ENCODE measurements at regions not wholly inside any gene's neighbourhood (a gene's known extent, or its start where the extent isn't known, plus 50 kb on each side); places are given as distances from the start of the nearest gene placed in this dataset.
"Not testable (repeated sequence)": the region's sequence is repeated elsewhere in the genome, so short reads cannot be mapped to it uniquely, and the experiment has no call there.

DNA sequence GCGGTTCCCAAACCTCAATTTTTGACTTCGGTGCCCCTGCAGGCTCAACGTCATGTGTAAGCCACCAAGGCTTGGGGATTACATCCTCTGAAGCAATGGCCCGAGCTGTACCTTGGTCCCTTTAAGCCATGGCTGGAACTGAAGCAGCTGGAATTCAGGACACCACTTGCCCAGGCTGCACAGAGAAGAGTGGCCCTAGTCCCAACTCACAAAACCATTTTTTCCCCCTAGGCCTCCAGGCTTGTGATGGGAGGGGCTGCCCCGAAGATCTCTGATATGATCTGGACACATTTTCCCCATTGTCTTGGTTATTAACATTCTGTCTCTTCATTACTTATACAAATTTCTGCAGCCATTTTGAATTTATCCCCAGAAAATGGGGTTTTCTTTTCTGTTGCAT is 233.3 kb upstream of the ADGRL4 start:
- no peak for DNase-seq
- Histone ChIP-seq H3K36me3 (no peaks in the 10 kb centered on the region), H3K9me3 (peaks cover 0 to 21% (median 4%) of the 10 kb centered on the region in 8 donors), H3K27me3 (replicated peaks in 1 of 7) (no peaks in the 10 kb centered on the region), H3K27ac (no peak overlapping the region), H3K4me1 (no peaks in the 10 kb centered on the region), H3K4me3 (no peak overlapping the region)
- intact Hi-C loops (cut with DNase I; ENCODE audit: low total_unique reads), result no loop called here
- WGBS, 5 donors, result 84 to 91% (median 86%) methylated on average over 5 of the region's 5 CpGs
- TF ChIP-seq POLR2AphosphoS5 (IDR thresholded peaks at IDR 0.05), result no peak
- TF ChIP-seq, protein P1, sequence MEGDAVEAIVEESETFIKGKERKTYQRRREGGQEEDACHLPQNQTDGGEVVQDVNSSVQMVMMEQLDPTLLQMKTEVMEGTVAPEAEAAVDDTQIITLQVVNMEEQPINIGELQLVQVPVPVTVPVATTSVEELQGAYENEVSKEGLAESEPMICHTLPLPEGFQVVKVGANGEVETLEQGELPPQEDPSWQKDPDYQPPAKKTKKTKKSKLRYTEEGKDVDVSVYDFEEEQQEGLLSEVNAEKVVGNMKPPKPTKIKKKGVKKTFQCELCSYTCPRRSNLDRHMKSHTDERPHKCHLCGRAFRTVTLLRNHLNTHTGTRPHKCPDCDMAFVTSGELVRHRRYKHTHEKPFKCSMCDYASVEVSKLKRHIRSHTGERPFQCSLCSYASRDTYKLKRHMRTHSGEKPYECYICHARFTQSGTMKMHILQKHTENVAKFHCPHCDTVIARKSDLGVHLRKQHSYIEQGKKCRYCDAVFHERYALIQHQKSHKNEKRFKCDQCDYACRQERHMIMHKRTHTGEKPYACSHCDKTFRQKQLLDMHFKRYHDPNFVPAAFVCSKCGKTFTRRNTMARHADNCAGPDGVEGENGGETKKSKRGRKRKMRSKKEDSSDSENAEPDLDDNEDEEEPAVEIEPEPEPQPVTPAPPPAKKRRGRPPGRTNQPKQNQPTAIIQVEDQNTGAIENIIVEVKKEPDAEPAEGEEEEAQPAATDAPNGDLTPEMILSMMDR (IDR thresholded peaks at IDR 0.05 in 8 of 11, conservative IDR thresholded peaks at IDR 0.05 in 3 of 11), result no peak

DNA sequence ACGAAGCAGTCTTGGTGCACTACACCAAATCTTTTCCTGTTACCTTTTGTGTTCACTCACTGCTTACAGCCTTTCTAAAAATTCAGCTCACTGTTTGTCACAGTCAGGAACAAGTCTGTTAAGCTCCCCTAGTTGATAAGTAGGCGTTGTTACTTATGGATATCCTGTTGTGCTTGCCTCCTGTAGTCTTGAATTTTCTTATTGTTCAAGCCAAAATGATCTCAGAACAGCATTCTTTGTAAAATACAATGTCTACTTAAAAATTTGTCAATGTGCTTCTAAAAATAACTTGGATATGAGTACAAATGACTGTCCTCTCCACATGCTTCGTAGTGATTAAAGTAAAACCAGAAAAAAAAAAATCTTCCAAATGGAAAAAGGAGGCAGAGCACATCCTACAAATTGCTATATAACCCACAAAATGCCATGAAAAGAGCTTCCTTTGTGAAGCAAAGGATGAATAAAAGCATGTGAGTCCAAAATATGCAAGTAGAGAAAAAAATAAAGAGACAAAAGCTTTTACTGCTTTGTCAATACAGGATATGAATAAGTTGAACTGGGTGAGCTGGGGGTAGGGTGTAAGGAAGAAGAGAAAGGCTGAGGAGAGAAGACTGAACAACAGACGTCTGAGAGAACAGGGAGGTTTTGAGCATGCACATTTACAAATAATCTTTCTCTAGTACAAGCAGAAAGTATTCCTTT is 228.9 kb upstream of the ADGRL4 start:
- no peak for TF ChIP-seq POLR2AphosphoS5 (IDR thresholded peaks at IDR 0.05)
- Histone ChIP-seq H3K4me1 (no peaks in the 10 kb centered on the region), H3K27ac (no peak overlapping the region), H3K9me3 (peaks cover 0 to 19% (median 0%) of the 10 kb centered on the region in 8 donors), H3K36me3 (no peaks in the 10 kb centered on the region), H3K4me3 (no peak overlapping the region), H3K27me3 (replicated peaks in 1 of 7) (no peaks in the 10 kb centered on the region)
- intact Hi-C loops (cut with DNase I; ENCODE audit: low total_unique reads), result no loop called here
- WGBS, 5 donors, result 19 to 34% (median 21%) methylated on average over 4 of the region's 4 CpGs
- no peak for DNase-seq

- no peak for DNase-seq
- no peak for TF ChIP-seq POLR2AphosphoS5 (IDR thresholded peaks at IDR 0.05)
- TF ChIP-seq, protein P1 (IDR thresholded peaks at IDR 0.05 in 8 of 11, conservative IDR thresholded peaks at IDR 0.05 in 3 of 11), result no peak
- TF ChIP-seq POLR2A (IDR thresholded peaks at IDR 0.05), result no peak
Observed at GRCh38 chr1:79232818-79233217, 226.3 kb upstream of the ADGRL4 start.

DNA sequence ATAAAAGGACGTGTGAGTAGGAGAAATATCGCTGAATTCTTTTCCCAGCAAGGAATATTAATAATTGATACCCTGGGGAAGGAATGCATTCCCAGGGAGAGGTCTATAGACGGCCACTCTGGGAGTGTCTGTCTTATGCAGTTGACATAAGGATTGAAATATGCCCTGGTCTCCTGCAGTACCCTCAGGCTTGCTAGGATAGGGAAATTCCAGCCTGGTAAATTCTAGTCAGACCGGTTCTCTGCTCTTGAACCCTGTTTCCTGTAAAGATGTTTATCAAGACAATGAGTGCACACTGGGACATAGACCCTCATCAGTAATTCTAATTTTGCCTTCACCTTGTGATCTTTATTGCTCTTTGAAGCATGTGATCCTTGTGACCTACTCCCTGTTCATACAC is 224.2 kb upstream of the ADGRL4 start:
- DNase-seq; H3K4me1 ChIP-seq; H3K36me3 ChIP-seq; H3K4me3 ChIP-seq; H3K27ac ChIP-seq; intact Hi-C loops (cut with DNase I; ENCODE audit: low total_unique reads); H3K27me3 ChIP-seq (replicated peaks in 1 of 7): not testable (repeated sequence)
- peaks cover 0 to 15% (median 0%) of the 10 kb centered on the region in 8 donors for H3K9me3 ChIP-seq
- 67 to 85% (median 74%) methylated on average over 4 of the region's 4 CpGs for WGBS, 5 donors

More at GRCh38 chr1:79232818-79233217, 226.3 kb upstream of the ADGRL4 start:
- no peak overlapping the region for H3K27ac ChIP-seq
- peaks cover 0 to 15% (median 0%) of the 10 kb centered on the region in 8 donors for H3K9me3 ChIP-seq
- no peaks in the 10 kb centered on the region for H3K4me1 ChIP-seq
- no peaks in the 10 kb centered on the region for H3K36me3 ChIP-seq
- intact Hi-C loops (cut with DNase I; ENCODE audit: low total_unique reads), result no loop called here
- H3K4me3 ChIP-seq, result no peak overlapping the region
- no peaks in the 10 kb centered on the region for H3K27me3 ChIP-seq (replicated peaks in 1 of 7)

- no peaks in the 10 kb centered on the region for H3K27me3 ChIP-seq (replicated peaks in 1 of 7)
- 64 to 95% (median 83%) methylated on average over 2 of the region's 2 CpGs for WGBS, 5 donors
- no peak overlapping the region for H3K4me3 ChIP-seq
- intact Hi-C loops (cut with DNase I; ENCODE audit: low total_unique reads), result no loop called here
- H3K27ac ChIP-seq, result no peak overlapping the region
- H3K9me3 ChIP-seq, result peaks cover 0 to 15% (median 0%) of the 10 kb centered on the region in 8 donors
- no peak for DNase-seq
- H3K4me1 ChIP-seq, result no peaks in the 10 kb centered on the region
- no peaks in the 10 kb centered on the region for H3K36me3 ChIP-seq
- TF ChIP-seq POLR2AphosphoS5 (IDR thresholded peaks at IDR 0.05), result no peak
- no peak for TF ChIP-seq POLR2A (IDR thresholded peaks at IDR 0.05)
- TF ChIP-seq, protein P1 (IDR thresholded peaks at IDR 0.05 in 8 of 11, conservative IDR thresholded peaks at IDR 0.05 in 3 of 11), result no peak
Observed at GRCh38 chr1:79226963-79227362, 220.4 kb upstream of the ADGRL4 start.
